ENCODE measurements at regions not wholly inside any gene's neighbourhood (a gene's known extent, or its start where the extent isn't known, plus 50 kb on each side); places are given as distances from the start of the nearest gene placed in this dataset.
A peak's percentile ranks its signal among the peaks of the same experiment; 100 is the strongest.
"Not testable (repeated sequence)": the region's sequence is repeated elsewhere in the genome, so short reads cannot be mapped to it uniquely, and the experiment has no call there.

GRCh38 chr10:4224178-4224577, 439.2 kb upstream of the KLF6 start:
- in situ Hi-C loops (cut with MboI; ENCODE audit: low pct_ligation_motif_present in 1 of 4, low pct_unique_long_range_greater_than_20kb in 1 of 4, low sequenced_read_pairs in 3 of 4): loop anchor here in 1 of 4 donors (25.0 kb wide), 1 partner anchor 538 kb away; no protein-coding TSS in a partner anchor
- Histone ChIP-seq H3K27ac (no peak overlapping the region), H3K4me3 (no peak overlapping the region), H3K4me1 (no peaks in the 10 kb centered on the region), H3K27me3 (no peaks in the 10 kb centered on the region), H3K36me3 (no peaks in the 10 kb centered on the region), H3K9me3 (no peaks in the 10 kb centered on the region)
- 92 to 94% methylated on average over 4 to 6 of the region's 6 CpGs for WGBS, 2 donors (ENCODE audit: low coverage in 1 of 2)
- TF ChIP-seq CTCF (IDR thresholded peaks at IDR 0.05): no peak
- TF ChIP-seq POLR2A (IDR thresholded peaks at IDR 0.05): no peak
- no peak for TF ChIP-seq POLR2AphosphoS5 (IDR thresholded peaks at IDR 0.05)
- no peak for TF ChIP-seq EP300 (IDR thresholded peaks at IDR 0.05; ENCODE audit: low read depth)
- intact Hi-C loops (cut with DNase I; ENCODE audit: low total_unique reads): no loop called here
- no peak for DNase-seq

- H3K9me3 ChIP-seq; H3K27ac ChIP-seq; H3K4me3 ChIP-seq; H3K27me3 ChIP-seq; H3K36me3 ChIP-seq; DNase-seq; intact Hi-C loops (cut with DNase I; ENCODE audit: low total_unique reads): not testable (repeated sequence)
- WGBS, 2 donors (ENCODE audit: low coverage in 1 of 2): 79 to 90% methylated on average over 2 of the region's 2 CpGs
- in situ Hi-C loops (cut with MboI; ENCODE audit: low pct_ligation_motif_present in 1 of 4, low pct_unique_long_range_greater_than_20kb in 1 of 4, low sequenced_read_pairs in 3 of 4): loop anchor here in 1 of 4 donors (25.0 kb wide), 1 partner anchor 541 kb away; no protein-coding TSS in a partner anchor
- H3K4me1 ChIP-seq: peaks cover 0 to 20% (median 14%) of the 10 kb centered on the region in 4 donors
Measured at GRCh38 chr10:4221310-4221709, 436.3 kb upstream of the KLF6 start.

GRCh38 chr10:4219901-4220300, 434.9 kb upstream of the KLF6 start:
- H3K27me3 ChIP-seq: no peaks in the 10 kb centered on the region
- no peak overlapping the region for H3K4me3 ChIP-seq
- no peak overlapping the region for H3K27ac ChIP-seq
- intact Hi-C loops (cut with DNase I; ENCODE audit: low total_unique reads) (no loop called here), in situ Hi-C loops (cut with MboI; ENCODE audit: low pct_ligation_motif_present in 1 of 4, low pct_unique_long_range_greater_than_20kb in 1 of 4, low sequenced_read_pairs in 3 of 4) (loop anchor here in 1 of 4 donors (25.0 kb wide), 1 partner anchor 542 kb away; no protein-coding TSS in a partner anchor)
- no peaks in the 10 kb centered on the region for H3K36me3 ChIP-seq
- no peaks in the 10 kb centered on the region for H3K9me3 ChIP-seq
- no peak for DNase-seq
- WGBS, 2 donors (ENCODE audit: low coverage in 1 of 2): 87 to 90% methylated on average over 1 to 4 of the region's 4 CpGs
- TF ChIP-seq POLR2A (IDR thresholded peaks at IDR 0.05) (no peak), POLR2AphosphoS5 (IDR thresholded peaks at IDR 0.05) (no peak), CTCF (IDR thresholded peaks at IDR 0.05) (no peak), EP300 (IDR thresholded peaks at IDR 0.05; ENCODE audit: low read depth) (no peak)
- peaks cover 0 to 28% (median 23%) of the 10 kb centered on the region in 4 donors for H3K4me1 ChIP-seq

GRCh38 chr10:4217653-4218052, 432.6 kb upstream of the KLF6 start:
- H3K27me3 ChIP-seq: no peaks in the 10 kb centered on the region
- intact Hi-C loops (cut with DNase I; ENCODE audit: low total_unique reads): no loop called here
- H3K4me1 ChIP-seq: peaks cover 0 to 36% (median 30%) of the 10 kb centered on the region in 4 donors
- peak overlapping the region in 2 of 4 donors; percentile 2 to 34 for H3K4me3 ChIP-seq
- peak; percentile 45 for TF ChIP-seq POLR2A (IDR thresholded peaks at IDR 0.05)
- no peak for TF ChIP-seq CTCF (IDR thresholded peaks at IDR 0.05)
- peak overlapping the region; percentile 62 to 77 (median 70) for H3K27ac ChIP-seq
- H3K36me3 ChIP-seq: no peaks in the 10 kb centered on the region
- in situ Hi-C loops (cut with MboI; ENCODE audit: low pct_ligation_motif_present in 1 of 4, low pct_unique_long_range_greater_than_20kb in 1 of 4, low sequenced_read_pairs in 3 of 4): loop anchor here in 1 of 4 donors (25.0 kb wide), 1 partner anchor 545 kb away; no protein-coding TSS in a partner anchor
- H3K9me3 ChIP-seq: no peaks in the 10 kb centered on the region
- peak; percentile 28 for DNase-seq
- WGBS, 2 donors (ENCODE audit: low coverage in 1 of 2): 43 to 66% methylated on average over 9 of the region's 9 CpGs

- peak; percentile 35 for DNase-seq
- H3K27me3 ChIP-seq: no peaks in the 10 kb centered on the region
- WGBS, 2 donors (ENCODE audit: low coverage in 1 of 2): 30 to 46% methylated on average over 5 of the region's 5 CpGs
- in situ Hi-C loops (cut with MboI; ENCODE audit: low pct_ligation_motif_present in 1 of 4, low pct_unique_long_range_greater_than_20kb in 1 of 4, low sequenced_read_pairs in 3 of 4) (loop anchor here in 1 of 4 donors (25.0 kb wide), 1 partner anchor 545 kb away; no protein-coding TSS in a partner anchor), intact Hi-C loops (cut with DNase I; ENCODE audit: low total_unique reads) (no loop called here)
- H3K9me3 ChIP-seq: no peaks in the 10 kb centered on the region
- peak overlapping the region in 2 of 4 donors; percentile 2 to 34 for H3K4me3 ChIP-seq
- peak overlapping the region; percentile 62 to 77 (median 70) for H3K27ac ChIP-seq
- no peaks in the 10 kb centered on the region for H3K36me3 ChIP-seq
- H3K4me1 ChIP-seq: peaks cover 0 to 36% (median 30%) of the 10 kb centered on the region in 4 donors
- TF ChIP-seq POLR2A (IDR thresholded peaks at IDR 0.05): peak; percentile 81
- TF ChIP-seq POLR2AphosphoS5 (IDR thresholded peaks at IDR 0.05): peak in 2 of 3 donors; percentile 84 to 90
- TF ChIP-seq EP300 (IDR thresholded peaks at IDR 0.05; ENCODE audit: low read depth): no peak
Measured at GRCh38 chr10:4217187-4217586, 432.2 kb upstream of the KLF6 start.
